ENCODE measurements at regions not wholly inside any gene's neighbourhood (a gene's known extent, or its start where the extent isn't known, plus 50 kb on each side); places are given as distances from the start of the nearest gene placed in this dataset.

- CTCF ChIA-PET = no interaction called here
- no peak overlapping the region for H3K4me3 Mint-ChIP-seq
Measured at GRCh38 chr6:164336455-164336854, 921.9 kb downstream of the QKI start.

GRCh38 chr6:164331026-164331425 is 916.5 kb downstream of the QKI start:
- CTCF ChIA-PET = no interaction called here
- no peaks in the 10 kb centered on the region for H3K36me3 Mint-ChIP-seq

More at GRCh38 chr6:164336455-164336854, 921.9 kb downstream of the QKI start:
- Histone ChIP-seq H3K36me3 (ENCODE audit: insufficient read depth, low read length) (no peaks in the 10 kb centered on the region), H3K4me1 (ENCODE audit: insufficient read depth, low read length) (no peaks in the 10 kb centered on the region), H3K27ac (ENCODE audit: low read depth, low read length) (no peak overlapping the region), H3K4me3 (ENCODE audit: low read length) (no peak overlapping the region), H3K9me3 (ENCODE audit: low read length) (no peaks in the 10 kb centered on the region), H3K27me3 (ENCODE audit: insufficient read depth, low read length, poor library complexity, severe bottlenecking) (no peaks in the 10 kb centered on the region)
- no peaks in the 10 kb centered on the region for H3K4me1 Mint-ChIP-seq
- POLR2A ChIA-PET = no interaction called here
- DNase-seq = no peak
- no peaks in the 10 kb centered on the region for H3K36me3 Mint-ChIP-seq
- H3K27ac Mint-ChIP-seq = no peak overlapping the region
- no peaks in the 10 kb centered on the region for H3K27me3 Mint-ChIP-seq
- peaks cover 0 to 7% (median 0%) of the 10 kb centered on the region in 5 donors for H3K9me3 Mint-ChIP-seq

GRCh38 chr6:164325168-164325567 is 910.6 kb downstream of the QKI start:
- H3K4me3 Mint-ChIP-seq = no peak overlapping the region
- no peaks in the 10 kb centered on the region for H3K4me1 ChIP-seq (ENCODE audit: insufficient read depth, low read length)
- no peak overlapping the region for H3K27ac ChIP-seq (ENCODE audit: low read depth, low read length)
- H3K4me3 ChIP-seq (ENCODE audit: low read length) = no peak overlapping the region
- no peak overlapping the region for H3K27ac Mint-ChIP-seq
- ChIA-PET POLR2A (no interaction called here), CTCF (no interaction called here)
- no peaks in the 10 kb centered on the region for H3K4me1 Mint-ChIP-seq
- H3K9me3 ChIP-seq (ENCODE audit: low read length) = no peaks in the 10 kb centered on the region
- H3K9me3 Mint-ChIP-seq = peaks cover 0 to 12% (median 2%) of the 10 kb centered on the region in 5 donors
- no peaks in the 10 kb centered on the region for H3K27me3 ChIP-seq (ENCODE audit: insufficient read depth, low read length, poor library complexity, severe bottlenecking)
- no peaks in the 10 kb centered on the region for H3K36me3 ChIP-seq (ENCODE audit: insufficient read depth, low read length)
- DNase-seq = no peak
- H3K36me3 Mint-ChIP-seq = no peaks in the 10 kb centered on the region
- H3K27me3 Mint-ChIP-seq = no peaks in the 10 kb centered on the region

More at GRCh38 chr6:164331026-164331425, 916.5 kb downstream of the QKI start:
- Mint-ChIP-seq H3K9me3 (peaks cover 0 to 19% (median 5%) of the 10 kb centered on the region in 5 donors), H3K4me3 (no peak overlapping the region), H3K27ac (no peak overlapping the region), H3K4me1 (no peaks in the 10 kb centered on the region), H3K27me3 (no peaks in the 10 kb centered on the region)
- Histone ChIP-seq H3K9me3 (ENCODE audit: low read length) (no peaks in the 10 kb centered on the region), H3K4me1 (ENCODE audit: insufficient read depth, low read length) (no peaks in the 10 kb centered on the region), H3K27ac (ENCODE audit: low read depth, low read length) (no peak overlapping the region), H3K4me3 (ENCODE audit: low read length) (no peak overlapping the region), H3K36me3 (ENCODE audit: insufficient read depth, low read length) (no peaks in the 10 kb centered on the region), H3K27me3 (ENCODE audit: insufficient read depth, low read length, poor library complexity, severe bottlenecking) (no peaks in the 10 kb centered on the region)
- no peak for DNase-seq
- POLR2A ChIA-PET = no interaction called here

GRCh38 chr6:164322533-164322932 is 908.0 kb downstream of the QKI start:
- POLR2A ChIA-PET = no interaction called here
- CTCF ChIA-PET = no interaction called here
- no peak overlapping the region for H3K27ac ChIP-seq (ENCODE audit: low read depth, low read length)
- H3K4me3 ChIP-seq (ENCODE audit: low read length) = no peak overlapping the region
- H3K4me1 Mint-ChIP-seq = no peaks in the 10 kb centered on the region
- H3K27ac Mint-ChIP-seq = no peak overlapping the region
- no peak for DNase-seq
- H3K36me3 ChIP-seq (ENCODE audit: insufficient read depth, low read length) = no peaks in the 10 kb centered on the region
- no peaks in the 10 kb centered on the region for H3K27me3 ChIP-seq (ENCODE audit: insufficient read depth, low read length, poor library complexity, severe bottlenecking)
- no peaks in the 10 kb centered on the region for H3K36me3 Mint-ChIP-seq
- H3K27me3 Mint-ChIP-seq = no peaks in the 10 kb centered on the region
- no peaks in the 10 kb centered on the region for H3K9me3 ChIP-seq (ENCODE audit: low read length)
- no peak overlapping the region for H3K4me3 Mint-ChIP-seq
- H3K4me1 ChIP-seq (ENCODE audit: insufficient read depth, low read length) = no peaks in the 10 kb centered on the region
- H3K9me3 Mint-ChIP-seq = peaks cover 0 to 12% (median 2%) of the 10 kb centered on the region in 5 donors

GRCh38 chr6:164321297-164321696 is 906.8 kb downstream of the QKI start:
- no peaks in the 10 kb centered on the region for H3K4me1 Mint-ChIP-seq
- no peaks in the 10 kb centered on the region for H3K9me3 ChIP-seq (ENCODE audit: low read length)
- H3K4me1 ChIP-seq (ENCODE audit: insufficient read depth, low read length) = no peaks in the 10 kb centered on the region
- H3K27me3 Mint-ChIP-seq = no peaks in the 10 kb centered on the region
- no peak overlapping the region for H3K4me3 ChIP-seq (ENCODE audit: low read length)
- ChIA-PET CTCF (no interaction called here), POLR2A (no interaction called here)
- H3K9me3 Mint-ChIP-seq = peaks cover 0 to 4% (median 0%) of the 10 kb centered on the region in 5 donors
- no peak overlapping the region for H3K4me3 Mint-ChIP-seq
- DNase-seq = no peak
- no peaks in the 10 kb centered on the region for H3K27me3 ChIP-seq (ENCODE audit: insufficient read depth, low read length, poor library complexity, severe bottlenecking)
- H3K36me3 ChIP-seq (ENCODE audit: insufficient read depth, low read length) = no peaks in the 10 kb centered on the region
- no peak overlapping the region for H3K27ac Mint-ChIP-seq
- no peaks in the 10 kb centered on the region for H3K36me3 Mint-ChIP-seq
- no peak overlapping the region for H3K27ac ChIP-seq (ENCODE audit: low read depth, low read length)

- ChIA-PET POLR2A (no interaction called here), CTCF (no interaction called here)
- peaks cover 0 to 2% of the 10 kb centered on the region in 2 donors for H3K27me3 Mint-ChIP-seq
- peaks cover 0 to 19% (median 0%) of the 10 kb centered on the region in 5 donors for H3K9me3 Mint-ChIP-seq
- Histone ChIP-seq H3K27ac (ENCODE audit: low read depth, low read length) (no peak overlapping the region), H3K4me1 (ENCODE audit: insufficient read depth, low read length) (no peaks in the 10 kb centered on the region), H3K4me3 (ENCODE audit: low read length) (no peak overlapping the region), H3K27me3 (ENCODE audit: insufficient read depth, low read length, poor library complexity, severe bottlenecking) (no peaks in the 10 kb centered on the region), H3K36me3 (ENCODE audit: insufficient read depth, low read length) (no peaks in the 10 kb centered on the region), H3K9me3 (ENCODE audit: low read length) (no peaks in the 10 kb centered on the region)
- no peak overlapping the region for H3K4me3 Mint-ChIP-seq
- H3K4me1 Mint-ChIP-seq = no peaks in the 10 kb centered on the region
- no peak overlapping the region for H3K27ac Mint-ChIP-seq
- H3K36me3 Mint-ChIP-seq = no peaks in the 10 kb centered on the region
- no peak for DNase-seq
Measured at GRCh38 chr6:164315376-164315775, 900.9 kb downstream of the QKI start.

- Histone ChIP-seq H3K27ac (ENCODE audit: low read depth, low read length) (no peak overlapping the region), H3K9me3 (ENCODE audit: low read length) (no peaks in the 10 kb centered on the region), H3K4me3 (ENCODE audit: low read length) (no peak overlapping the region), H3K4me1 (ENCODE audit: insufficient read depth, low read length) (no peaks in the 10 kb centered on the region), H3K36me3 (ENCODE audit: insufficient read depth, low read length) (no peaks in the 10 kb centered on the region), H3K27me3 (ENCODE audit: insufficient read depth, low read length, poor library complexity, severe bottlenecking) (no peaks in the 10 kb centered on the region)
- Mint-ChIP-seq H3K36me3 (no peaks in the 10 kb centered on the region), H3K27ac (no peak overlapping the region), H3K4me1 (no peaks in the 10 kb centered on the region), H3K9me3 (peaks cover 0 to 29% (median 2%) of the 10 kb centered on the region in 5 donors), H3K4me3 (no peak overlapping the region), H3K27me3 (peaks cover 0 to 3% of the 10 kb centered on the region in 2 donors)
- no peak for DNase-seq
- POLR2A ChIA-PET = no interaction called here
- CTCF ChIA-PET = no interaction called here
Measured at GRCh38 chr6:164308339-164308738, 893.8 kb downstream of the QKI start.

GRCh38 chr6:164303102-164303964 is 888.8 kb downstream of the QKI start:
- H3K27me3 Mint-ChIP-seq = no peaks in the 10 kb centered on the region
- H3K9me3 Mint-ChIP-seq = peaks cover 0 to 9% (median 2%) of the 10 kb centered on the region in 5 donors
- Histone ChIP-seq H3K9me3 (ENCODE audit: low read length) (no peaks in the 10 kb centered on the region), H3K4me1 (ENCODE audit: insufficient read depth, low read length) (no peaks in the 10 kb centered on the region), H3K4me3 (ENCODE audit: low read length) (no peak overlapping the region), H3K27me3 (ENCODE audit: insufficient read depth, low read length, poor library complexity, severe bottlenecking) (no peaks in the 10 kb centered on the region), H3K27ac (ENCODE audit: low read depth, low read length) (no peak overlapping the region), H3K36me3 (ENCODE audit: insufficient read depth, low read length) (no peaks in the 10 kb centered on the region)
- no peaks in the 10 kb centered on the region for H3K36me3 Mint-ChIP-seq
- DNase-seq = no peak
- ChIA-PET POLR2A (no interaction called here), CTCF (no interaction called here)
- H3K4me3 Mint-ChIP-seq = no peak overlapping the region
- no peaks in the 10 kb centered on the region for H3K4me1 Mint-ChIP-seq
- H3K27ac Mint-ChIP-seq = peak overlapping the region in 1 of 8 donors; percentile 34
